GM12873 (cell line): ENCODE measurements at regions not wholly inside any gene's neighbourhood (a gene's known extent, or its start where the extent isn't known, plus 50 kb on each side); places are given as distances from the start of the nearest gene placed in this dataset.

Experiments
- CTCF ChIP-seq: IDR thresholded peaks from 2 replicates; pipeline ENCODE4 v1.5.1; 2012; ENCODE audit warnings: low read depth, mild to moderate bottlenecking, moderate library complexity, low read length, control low read depth; ENCODE audit not compliant: insufficient read depth; ENCODE audit errors: missing control alignments

GRCh38 chr20:21002486-21002885 lies 103.7 kb downstream of the LINC00237 start:
- TF ChIP-seq CTCF = no peak

DNA sequence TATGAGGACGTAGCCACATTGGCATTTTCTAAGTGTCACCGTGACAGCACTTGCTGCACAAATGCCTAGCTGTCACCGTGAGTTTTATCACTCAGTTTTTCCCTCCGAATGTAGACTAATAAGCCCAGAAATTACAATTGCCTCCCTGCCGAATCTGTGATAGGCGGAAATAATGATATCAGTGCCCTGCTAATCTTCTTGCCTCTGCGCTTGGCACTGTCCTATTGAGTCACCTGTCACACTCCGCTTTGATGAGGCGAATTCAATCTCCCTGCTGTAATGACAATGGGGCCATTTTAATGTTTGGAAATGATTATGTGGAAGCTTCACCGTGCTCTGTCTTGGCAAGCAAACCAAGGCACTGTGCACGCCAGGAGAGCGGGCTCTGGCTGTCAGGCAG lies 112.8 kb downstream of the LINC00237 start:
- no peak for TF ChIP-seq CTCF

- no peak for TF ChIP-seq CTCF
Measured at GRCh38 chr20:20992686-20993360, 113.3 kb downstream of the LINC00237 start.

DNA sequence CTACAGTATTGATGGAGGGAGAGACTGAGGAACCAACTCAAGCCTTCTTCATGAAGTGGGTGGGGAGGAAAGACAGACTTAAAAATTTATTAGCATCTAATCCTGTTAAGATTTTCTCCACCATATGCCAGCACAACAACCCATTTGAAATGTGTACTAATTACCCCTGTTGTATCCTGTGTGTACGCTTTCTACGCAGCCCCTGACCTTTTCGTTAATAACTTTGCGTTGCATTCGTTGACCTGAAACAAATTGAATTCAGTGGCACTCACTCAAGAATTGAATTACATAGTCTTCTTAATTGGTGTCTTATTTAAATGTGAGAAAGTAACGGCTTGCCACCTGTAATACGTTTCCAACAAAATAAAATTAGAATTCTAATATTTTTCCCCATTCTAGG lies 113.9 kb downstream of the LINC00237 start:
- no peak for TF ChIP-seq CTCF

DNA sequence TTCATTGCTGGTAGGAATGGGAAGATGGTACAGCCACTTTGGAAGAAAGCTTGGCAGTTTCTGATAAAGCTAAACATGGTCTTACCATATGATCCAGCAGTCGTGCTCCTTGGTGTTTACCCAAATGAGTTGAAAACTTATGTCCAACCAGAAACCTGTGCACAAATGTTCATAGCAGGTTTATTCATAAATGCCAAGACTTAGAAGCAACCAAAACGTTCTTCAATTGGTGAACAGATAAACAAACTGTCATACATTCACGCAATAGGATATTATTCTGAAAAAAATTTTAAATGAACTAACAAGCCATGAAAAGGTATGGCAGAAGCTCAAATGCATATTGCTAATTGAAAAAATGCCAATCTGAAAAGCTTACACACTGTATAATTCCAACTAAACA lies 117.1 kb downstream of the LINC00237 start:
- TF ChIP-seq CTCF = no peak

- no peak for TF ChIP-seq CTCF
Measured at GRCh38 chr20:20979934-20980333, 126.2 kb downstream of the LINC00237 start.

DNA sequence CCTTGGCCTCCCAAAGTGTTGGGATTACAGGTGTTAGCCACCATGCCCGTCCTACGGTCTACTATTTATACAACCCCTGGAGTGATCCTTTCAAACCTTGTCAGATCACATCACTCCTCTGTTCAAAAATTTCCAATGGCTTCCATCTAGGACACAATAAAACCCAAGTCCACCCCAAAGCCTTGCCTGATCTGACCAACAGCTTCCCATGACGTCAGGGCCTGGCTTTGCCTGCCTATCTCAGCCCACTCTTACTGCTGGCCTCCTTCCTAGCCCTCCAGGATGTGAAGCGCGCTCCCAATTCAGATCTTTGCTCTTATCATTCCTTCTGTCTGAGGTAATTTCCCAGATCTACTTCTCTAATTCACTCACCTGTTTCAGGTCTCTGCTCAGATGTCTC lies 128.4 kb downstream of the LINC00237 start:
- TF ChIP-seq CTCF = no peak
